Skin epidermis (tissue), 12 donors: ENCODE measurements at regions not wholly inside any gene's neighbourhood (a gene's known extent, or its start where the extent isn't known, plus 50 kb on each side); places are given as distances from the start of the nearest gene placed in this dataset.
"Not testable (repeated sequence)": the region's sequence is repeated elsewhere in the genome, so short reads cannot be mapped to it uniquely, and the experiment has no call there.

Experiments used
- H3K27ac ChIP-seq, 21 experiments: fragments of 200-600 bp; sonication (generic) in 11 of 21; one replicate each; pipeline ENCODE4 v1.5.0; 2020; ENCODE audit warnings: mild to moderate bottlenecking in 3 of 21, inconsistent platforms in 2 of 21, moderate library complexity in 2 of 21
- H3K4me3 ChIP-seq, 7 experiments: fragments of 200-600 bp; sonication (generic) in 2 of 7; one replicate each; pipeline ENCODE4 v1.5.0; 2020; ENCODE audit warnings: inconsistent platforms in 2 of 7, mild to moderate bottlenecking in 2 of 7, moderate library complexity in 1 of 7

DNA sequence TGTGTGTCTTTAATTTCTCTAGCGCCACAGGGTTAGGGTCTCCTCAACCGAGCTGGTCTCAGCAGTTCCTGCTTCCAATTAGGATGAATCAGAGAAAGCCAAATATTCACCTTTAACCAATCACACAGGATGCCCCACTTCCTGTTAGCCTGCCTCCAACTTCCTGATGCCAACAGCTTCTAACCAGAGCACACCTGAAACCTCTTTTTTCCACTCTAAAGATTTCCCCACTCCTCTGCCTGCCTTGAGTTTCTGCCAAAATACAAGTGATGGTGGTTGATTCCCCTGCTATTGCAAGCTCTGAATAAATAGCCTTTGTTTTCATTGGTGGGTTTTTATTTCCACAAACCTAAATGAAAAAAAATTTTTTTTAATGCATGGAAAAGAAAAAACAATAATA lies 144.7 kb upstream of the UST start:
- no peak overlapping the region for H3K27ac ChIP-seq
- H3K4me3 ChIP-seq = no peak overlapping the region

DNA sequence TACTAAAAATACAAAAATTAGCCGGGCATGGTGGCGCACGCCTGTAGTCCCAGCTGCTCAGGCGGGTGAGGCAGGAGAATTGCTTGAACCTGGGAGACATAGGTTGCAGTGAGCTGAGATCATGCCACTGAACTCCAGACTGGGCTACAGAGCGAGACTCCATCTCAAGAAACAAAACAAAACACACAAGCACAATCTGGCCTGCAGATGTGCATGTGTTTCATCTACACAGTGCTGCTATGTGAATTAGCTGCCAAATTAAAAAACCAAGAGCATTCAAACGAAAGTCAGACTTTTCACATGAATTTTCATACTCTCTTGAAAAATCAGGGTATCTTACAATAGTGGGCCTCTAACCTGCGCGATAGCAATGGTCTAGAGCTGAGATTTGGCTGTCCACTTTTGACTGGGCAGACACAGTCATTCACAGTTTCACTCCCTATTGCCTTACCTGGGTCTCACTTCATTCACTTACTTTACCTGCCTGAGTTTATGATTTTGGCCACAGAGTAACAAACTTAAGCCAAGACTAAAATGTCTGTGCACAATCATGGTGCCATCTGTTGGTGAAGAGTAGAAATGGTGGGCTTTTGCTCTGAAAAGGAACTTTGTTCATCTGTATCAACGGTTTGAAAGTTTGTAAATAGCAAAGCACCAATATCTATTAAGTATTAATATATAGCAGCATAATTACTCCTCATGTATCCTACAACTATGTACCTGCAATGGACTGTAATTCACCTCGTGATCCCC lies 138.5 kb upstream of the UST start:
- Histone ChIP-seq H3K27ac (peak overlapping the region in 4 of 21 experiments; percentile 3 to 39 (median 32)), H3K4me3 (no peak overlapping the region)

DNA sequence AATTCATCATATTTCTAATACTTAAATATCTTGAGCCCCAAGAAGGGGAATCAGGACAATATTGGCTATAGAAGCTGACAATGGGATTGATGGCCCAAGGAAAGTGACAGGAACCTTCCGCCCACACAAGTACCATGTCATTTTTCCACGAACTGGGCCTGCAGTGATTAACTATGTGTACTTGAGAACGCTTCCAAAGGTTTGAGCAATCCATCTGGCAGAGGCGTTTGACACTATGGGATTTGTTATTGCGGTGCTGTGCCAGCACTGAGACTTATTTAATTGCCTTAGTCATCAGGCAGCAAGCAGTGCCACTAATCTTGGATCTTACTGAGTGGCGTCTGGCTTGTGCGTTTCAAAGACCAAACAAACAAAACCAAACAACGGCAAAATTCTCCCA lies 135.6 kb upstream of the UST start:
- peak overlapping the region in 5 of 21 experiments; percentile 1 to 64 (median 58) for H3K27ac ChIP-seq
- H3K4me3 ChIP-seq = no peak overlapping the region

DNA sequence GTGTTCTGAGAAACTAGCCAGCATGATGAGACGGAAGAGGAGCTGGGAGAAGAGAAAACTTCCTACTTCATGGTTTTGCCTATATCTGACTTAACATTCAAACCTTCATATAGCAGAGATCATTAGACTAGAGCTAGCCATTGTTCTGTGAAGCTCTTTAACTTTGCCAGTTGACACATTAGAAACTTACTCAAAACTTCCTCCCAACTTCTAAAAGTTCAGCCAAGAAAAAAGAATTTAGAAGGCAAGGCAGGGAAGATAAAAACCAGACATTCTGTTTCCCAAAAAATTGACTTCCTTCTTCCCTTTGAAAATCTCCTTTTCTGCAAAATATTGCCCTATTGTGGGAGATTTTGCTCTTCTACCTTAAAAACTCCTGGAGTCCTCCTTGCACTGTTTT lies 134.8 kb upstream of the UST start:
- peak overlapping the region in 9 of 21 experiments; percentile 1 to 74 (median 57) for H3K27ac ChIP-seq
- H3K4me3 ChIP-seq = no peak overlapping the region

DNA sequence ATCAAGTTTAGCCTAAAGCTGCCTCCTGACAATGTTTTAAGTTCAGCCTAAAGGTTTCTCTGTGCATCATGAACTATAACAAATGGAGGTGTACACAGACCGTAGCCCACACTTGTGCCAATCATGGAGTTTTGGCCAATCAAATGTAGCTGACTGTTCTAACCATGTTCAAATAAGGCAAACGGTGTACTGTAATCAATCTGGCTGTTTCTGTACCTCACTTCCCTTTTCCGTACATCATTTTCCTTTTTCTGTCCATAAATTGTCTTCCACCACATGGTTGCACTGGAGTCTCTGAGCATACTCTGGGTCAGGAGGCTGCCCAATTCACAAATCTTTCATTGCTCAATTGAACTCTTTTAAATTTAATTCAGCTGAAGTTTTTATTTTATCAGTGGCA lies 132.2 kb upstream of the UST start:
- no peak overlapping the region for H3K4me3 ChIP-seq
- no peak overlapping the region for H3K27ac ChIP-seq

DNA sequence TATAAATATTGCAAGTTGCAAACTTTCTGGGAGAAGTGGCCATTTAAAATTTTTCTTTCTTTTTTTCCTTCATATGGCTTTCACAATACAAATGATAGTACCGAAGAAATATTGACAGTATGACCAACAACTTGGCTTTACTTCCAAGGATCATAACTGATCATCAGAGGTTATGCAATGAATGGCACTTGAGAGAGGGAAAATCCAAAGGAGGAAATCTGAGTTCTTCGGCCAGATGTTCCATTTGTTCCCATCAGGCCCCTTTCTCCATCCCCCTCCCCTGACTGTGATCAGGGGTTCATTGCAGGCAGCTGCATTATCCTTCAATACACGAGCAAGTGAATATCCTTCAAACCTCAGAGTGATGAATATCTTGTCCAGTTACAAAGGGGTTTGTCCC lies 130.0 kb upstream of the UST start:
- H3K4me3 ChIP-seq = no peak overlapping the region
- no peak overlapping the region for H3K27ac ChIP-seq

DNA sequence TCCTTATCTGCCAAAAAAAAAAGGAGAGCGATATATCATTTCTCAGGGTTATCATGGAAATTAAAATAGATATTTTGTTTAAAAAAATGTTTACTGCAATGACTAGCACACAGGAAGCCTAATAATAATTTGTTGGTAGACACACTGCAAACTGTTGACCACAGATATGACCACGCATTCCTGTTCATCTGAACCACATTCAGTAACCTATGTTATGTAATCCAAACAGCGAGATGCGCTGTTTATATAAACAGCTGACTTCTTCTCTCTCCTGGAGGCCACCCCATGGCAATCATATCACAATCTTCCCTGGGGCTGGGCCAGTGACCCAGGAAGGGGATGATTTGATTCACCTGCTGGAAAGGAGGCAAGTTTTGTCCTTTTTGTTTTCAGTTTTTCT lies 129.3 kb upstream of the UST start:
- no peak overlapping the region for H3K4me3 ChIP-seq
- no peak overlapping the region for H3K27ac ChIP-seq

DNA sequence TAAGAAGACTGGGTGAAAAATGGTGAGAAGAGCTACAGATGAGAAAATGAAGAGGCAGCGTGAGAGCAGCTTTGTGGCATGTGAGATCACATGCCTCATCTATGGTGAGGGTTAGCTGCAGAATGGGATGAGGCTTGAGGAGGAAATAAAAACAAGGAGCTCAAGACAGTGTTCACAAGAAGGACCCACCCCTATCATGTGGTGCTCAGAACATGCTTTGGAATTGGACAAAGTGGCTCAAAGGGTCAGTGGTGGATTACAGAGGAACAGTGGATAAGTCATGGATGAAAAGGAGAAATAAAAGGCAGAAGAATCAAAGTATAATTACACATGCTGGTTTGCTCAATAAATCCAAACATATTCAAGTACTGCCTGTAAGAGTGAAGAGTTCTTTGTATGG lies 126.9 kb upstream of the UST start:
- no peak overlapping the region for H3K27ac ChIP-seq
- H3K4me3 ChIP-seq = no peak overlapping the region

DNA sequence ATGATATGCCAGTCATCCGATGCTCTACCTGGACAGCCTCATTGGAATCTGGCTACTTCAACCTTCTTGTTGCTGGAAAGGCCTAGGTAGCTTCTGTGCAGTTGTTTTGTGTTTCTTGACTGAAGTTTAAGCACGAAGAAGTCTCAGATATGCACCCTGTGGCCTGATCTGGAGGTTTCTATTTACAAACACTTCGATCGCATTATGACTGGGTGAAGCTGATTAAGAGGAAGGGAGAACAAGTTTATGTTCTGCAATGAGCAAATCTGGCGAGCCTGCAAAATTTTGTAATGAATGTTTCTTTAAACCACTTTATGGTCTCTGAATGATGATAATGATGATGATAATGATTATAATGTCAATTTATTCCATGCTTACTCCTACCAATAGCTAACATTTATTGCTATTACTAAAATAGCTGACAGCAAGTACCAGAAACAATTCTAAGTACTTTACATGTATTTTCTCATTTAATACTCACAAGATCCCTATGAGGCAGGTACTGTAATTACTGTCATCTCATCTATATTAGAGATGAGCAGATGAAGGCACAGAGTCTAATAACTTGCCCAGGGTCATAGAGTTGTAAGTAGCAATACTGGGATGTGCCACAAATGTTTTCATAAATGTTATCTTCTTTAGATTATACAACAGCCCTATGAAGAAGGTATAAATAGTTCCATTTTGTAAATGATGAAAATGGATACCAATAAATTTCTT lies 126.1 kb upstream of the UST start:
- Histone ChIP-seq H3K4me3 (no peak overlapping the region), H3K27ac (no peak overlapping the region)

DNA sequence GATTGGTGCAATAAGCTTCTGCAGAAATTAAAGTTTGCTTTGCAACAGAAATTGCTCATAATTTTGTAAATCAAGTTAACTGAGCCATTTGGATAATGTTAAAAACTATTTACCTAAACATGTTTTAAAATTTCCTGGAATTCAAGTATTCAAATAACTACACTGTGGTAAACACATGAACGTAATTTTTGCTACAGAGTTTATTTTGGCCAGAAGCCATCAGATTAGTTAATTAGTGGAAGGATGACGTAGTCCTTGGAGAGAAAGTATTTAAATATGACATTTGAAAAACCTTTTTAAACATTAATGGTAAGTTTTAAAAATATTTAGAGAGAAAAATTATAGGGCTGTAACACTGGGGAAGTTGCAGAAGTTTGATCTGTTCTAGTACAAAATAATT lies 121.2 kb upstream of the UST start:
- no peak overlapping the region for H3K27ac ChIP-seq
- H3K4me3 ChIP-seq = no peak overlapping the region

DNA sequence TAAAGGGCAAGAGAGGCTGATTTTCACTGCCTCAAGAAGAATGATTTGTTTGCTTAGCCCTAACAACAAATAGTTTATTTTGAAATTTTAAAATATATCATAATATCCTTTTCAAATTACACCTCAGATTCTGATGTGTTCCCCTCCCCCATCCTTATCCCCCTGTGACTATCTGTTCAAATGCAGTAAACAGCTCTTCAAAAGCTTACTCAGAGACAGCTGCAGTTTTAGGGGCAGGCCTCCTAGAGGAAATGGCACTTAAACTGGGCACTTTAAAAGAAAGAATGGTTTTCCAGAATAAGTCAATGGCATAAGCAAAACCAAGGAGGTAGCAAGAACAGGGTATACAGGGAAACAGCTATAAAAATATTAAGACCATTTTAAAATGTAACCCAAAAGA lies 118.6 kb upstream of the UST start:
- Histone ChIP-seq H3K4me3 (no peak overlapping the region), H3K27ac (no peak overlapping the region)

DNA sequence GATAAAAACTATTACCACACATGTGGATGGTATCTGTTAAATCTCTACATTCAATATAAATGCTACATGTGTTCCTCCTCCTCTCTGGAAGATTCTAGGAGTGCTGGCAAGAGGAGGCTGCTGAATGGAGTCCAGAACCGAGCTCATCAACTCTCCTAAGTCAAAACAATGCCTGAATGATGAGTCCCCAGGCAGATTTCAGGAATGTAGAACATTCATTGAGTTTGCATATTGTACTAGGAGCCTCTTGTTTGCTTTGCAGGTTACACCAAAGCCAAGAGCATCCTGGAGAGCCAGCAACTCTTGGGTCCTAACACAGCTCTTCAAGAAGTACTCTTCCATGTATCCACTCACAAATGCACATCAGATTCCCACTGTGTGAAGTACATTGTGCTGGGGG lies 117.6 kb upstream of the UST start:
- H3K4me3 ChIP-seq = no peak overlapping the region
- H3K27ac ChIP-seq = no peak overlapping the region

DNA sequence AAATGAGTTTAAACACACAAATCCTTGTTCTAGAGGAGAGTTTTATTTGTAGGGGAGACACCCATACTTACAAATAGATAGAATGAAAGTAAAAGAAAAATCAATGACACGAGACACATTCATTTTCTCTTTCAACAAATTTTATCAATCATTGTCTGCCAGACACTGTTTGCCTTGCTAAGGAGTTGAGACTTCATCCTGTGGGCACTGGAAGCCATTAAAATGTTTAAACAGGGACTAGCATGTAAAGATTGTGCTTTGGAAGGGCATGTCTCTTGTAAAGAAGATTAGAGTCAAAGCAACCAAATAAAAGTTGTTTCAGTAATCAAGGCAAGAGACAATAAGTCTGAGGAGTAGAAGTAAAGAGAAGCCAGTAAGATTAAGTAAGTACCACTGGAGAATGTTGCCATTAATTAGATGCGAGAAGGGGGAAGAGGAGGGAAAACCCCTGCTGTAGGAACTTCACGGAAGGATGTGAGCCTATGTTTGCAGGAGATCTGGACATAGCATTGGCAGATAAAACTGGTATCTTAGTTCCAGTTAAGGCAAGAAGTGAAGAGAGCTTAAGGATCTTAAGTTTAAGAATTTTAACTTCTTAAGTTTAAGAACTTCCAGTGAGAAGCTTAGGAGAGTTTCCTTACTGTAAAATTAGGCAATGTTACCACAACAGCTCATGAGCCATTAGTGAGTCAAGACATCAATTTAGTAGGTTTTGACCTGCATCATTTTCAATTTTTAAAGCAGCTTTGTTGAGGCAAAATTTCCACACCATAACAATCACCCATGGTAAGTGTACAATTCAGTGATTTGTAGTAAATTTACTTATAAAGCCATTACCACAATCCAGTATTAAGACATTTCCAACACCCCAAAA lies 117.0 kb upstream of the UST start:
- Histone ChIP-seq H3K27ac (no peak overlapping the region), H3K4me3 (no peak overlapping the region)

DNA sequence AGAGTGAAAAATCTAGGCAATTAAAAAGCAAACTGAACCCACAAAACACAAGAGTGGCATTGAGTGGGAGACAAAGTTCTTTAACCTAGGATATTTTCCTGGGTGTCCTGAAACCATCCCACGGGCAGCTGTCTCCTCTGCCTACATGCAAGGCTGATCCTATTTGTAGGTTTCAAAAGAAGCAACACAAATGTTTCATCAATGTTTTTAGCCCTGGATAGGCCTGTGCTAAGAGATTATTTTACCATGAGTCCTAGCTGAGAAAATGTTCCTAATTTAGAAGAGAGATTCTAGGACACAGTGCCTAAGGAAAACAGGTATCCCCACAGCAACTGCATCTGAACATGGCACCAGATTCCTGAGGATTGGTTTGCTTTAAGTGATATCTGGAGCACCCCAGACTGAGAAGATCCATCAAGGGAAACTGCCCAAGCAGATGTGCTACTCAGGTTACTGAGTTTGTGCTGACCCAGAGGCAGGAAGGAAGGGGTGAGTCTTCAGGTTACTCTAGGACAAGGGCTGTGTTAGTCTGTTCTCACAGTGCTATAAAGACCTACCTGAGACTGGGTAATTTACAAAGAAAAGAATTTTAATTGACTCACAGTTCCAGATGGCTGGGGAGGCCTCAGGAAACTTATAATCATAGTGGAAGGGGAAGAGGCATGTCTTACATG lies 111.6 kb upstream of the UST start:
- Histone ChIP-seq H3K27ac (no peak overlapping the region), H3K4me3 (no peak overlapping the region)

DNA sequence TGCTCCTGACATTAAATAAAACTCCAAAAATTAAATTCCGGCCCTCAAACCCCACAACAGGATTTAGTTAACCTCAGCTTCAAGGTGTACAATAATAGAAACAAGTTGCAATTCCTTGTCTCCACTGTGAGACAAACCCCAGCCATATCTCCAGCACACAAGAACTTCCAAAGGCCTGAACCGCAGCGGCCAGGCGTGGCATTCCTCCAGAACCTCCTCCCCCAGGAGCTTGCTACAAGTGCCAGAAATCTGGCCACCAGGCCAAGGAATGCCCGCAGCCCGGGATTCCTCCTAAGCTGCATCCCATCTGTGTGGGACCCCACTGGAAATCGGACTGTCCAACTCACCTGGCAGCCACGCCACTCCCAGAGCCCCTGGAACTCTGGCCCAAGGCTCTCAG lies 105.0 kb upstream of the UST start:
- H3K27ac ChIP-seq, H3K4me3 ChIP-seq: not testable (repeated sequence)

DNA sequence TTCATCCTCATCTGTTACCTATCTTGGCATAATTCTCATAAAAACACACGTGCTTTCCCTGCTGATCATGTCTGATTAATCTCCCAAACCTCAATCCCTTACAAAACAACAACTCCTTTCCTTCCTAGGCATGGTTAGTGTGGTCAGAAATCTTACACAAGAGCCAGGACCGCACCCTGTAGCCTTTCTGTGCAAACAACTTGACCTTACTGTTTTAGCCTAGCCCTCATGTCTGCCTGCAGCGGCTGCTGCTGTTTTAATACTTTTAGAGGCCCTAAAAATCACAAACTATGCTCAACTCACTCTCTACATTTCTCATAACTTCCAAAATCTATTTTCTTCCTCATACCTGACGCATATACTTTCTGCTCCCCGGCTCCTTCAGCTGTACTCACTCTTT lies 103.6 kb upstream of the UST start:
- H3K27ac ChIP-seq, H3K4me3 ChIP-seq: not testable (repeated sequence)

DNA sequence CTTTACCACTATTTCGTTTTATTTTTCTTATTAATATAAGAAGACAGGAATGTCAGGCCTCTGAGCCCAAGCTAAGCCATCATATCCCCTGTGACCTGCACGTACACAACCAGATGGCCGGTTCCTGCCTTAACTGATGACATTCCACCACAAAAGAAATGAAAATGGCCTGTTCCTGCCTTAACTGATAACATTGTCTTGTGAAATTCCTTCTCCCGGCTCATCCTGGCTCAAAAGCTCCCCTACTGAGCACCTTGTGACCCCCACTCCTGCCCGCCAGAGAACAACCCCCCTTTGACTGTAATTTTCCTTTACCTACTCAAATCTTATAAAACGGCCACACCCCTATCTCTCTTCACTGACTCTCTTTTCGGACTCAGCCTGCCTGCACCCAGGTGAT lies 101.8 kb upstream of the UST start:
- not testable (repeated sequence) for H3K27ac ChIP-seq, H3K4me3 ChIP-seq

DNA sequence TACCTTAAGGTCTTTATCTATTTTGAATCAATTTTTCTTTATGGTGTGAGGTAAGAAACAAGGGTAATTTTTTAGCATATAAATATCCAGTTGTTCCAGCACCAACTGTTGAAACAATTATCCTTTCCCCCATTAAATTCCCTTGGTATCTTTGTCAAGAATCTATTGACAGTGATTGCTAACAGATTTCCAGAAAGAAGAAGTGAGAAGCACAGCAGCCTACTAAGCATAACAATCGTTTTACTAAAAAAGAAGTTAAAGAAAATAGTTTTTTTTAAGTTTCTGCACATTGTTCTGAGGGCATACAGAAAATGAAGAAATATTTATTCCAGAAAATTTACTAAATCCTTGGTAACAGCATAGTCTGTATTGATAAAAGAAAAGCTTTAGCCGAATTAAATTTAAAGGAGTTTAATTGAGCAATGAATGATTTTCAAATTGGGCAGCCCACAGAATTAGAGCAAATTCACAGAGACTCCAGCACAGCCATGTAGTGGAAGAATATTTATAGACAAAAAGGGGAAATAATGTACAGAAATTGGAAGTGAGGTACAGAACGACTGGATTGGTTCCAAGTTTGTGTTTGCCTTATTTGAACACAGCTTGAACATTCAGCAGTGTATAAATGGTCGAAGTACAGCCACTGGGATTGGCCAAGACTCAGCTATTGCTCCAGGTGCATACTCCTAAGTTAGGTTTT lies 97.9 kb upstream of the UST start:
- no peak overlapping the region for H3K4me3 ChIP-seq
- no peak overlapping the region for H3K27ac ChIP-seq

DNA sequence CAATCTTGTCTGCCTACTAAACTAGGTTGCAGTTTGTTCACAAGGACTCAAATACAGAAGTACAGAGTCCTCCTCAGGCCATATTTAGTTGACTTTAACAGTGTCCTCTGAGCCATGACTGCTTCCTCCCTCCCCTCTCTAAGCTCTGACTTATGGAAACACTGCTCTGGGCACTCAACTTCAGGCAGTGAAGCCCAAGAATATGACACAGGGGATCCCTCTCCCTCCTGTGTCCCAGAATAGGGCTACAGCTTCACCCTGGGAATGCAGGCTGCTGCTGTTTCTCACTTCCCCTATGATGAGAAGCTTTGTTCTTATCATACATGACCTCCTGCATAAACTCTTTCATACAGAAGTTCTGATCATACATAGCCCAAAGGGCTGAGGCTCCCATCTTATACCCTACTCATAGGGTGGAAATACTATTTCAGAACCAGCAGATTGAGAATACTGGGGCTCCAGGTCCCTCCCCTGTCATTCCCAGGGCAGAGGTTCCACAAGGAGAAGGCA lies 97.3 kb upstream of the UST start:
- H3K4me3 ChIP-seq = no peak overlapping the region

More for the DNA sequence above, 97.3 kb upstream of the UST start:
- H3K27ac ChIP-seq = no peak overlapping the region
